SK-N-SH treated with all-trans-retinoic acid at 6 μM for 48 hours (cell line): ENCODE measurements at regions not wholly inside any gene's neighbourhood (a gene's known extent, or its start where the extent isn't known, plus 50 kb on each side); places are given as distances from the start of the nearest gene placed in this dataset.

Experiments
- ESRRG ChIP-seq: fragments of 250-450 bp; sonication (Bioruptor Pico); IDR thresholded peaks from 2 replicates; pipeline ENCODE4 v1.6.1; 2021; ENCODE audit warnings: mild to moderate bottlenecking
- ISL1 ChIP-seq: fragments of 250-450 bp; sonication (Bioruptor Pico); IDR thresholded peaks from 2 replicates; pipeline ENCODE4 v2.1.2; 2022; ENCODE audit warnings: mild to moderate bottlenecking, moderate library complexity
- OSR1 ChIP-seq: fragments of 250-450 bp; sonication (Bioruptor Pico); IDR thresholded peaks from 2 replicates; pipeline ENCODE4 v1.8.0; 2022; ENCODE audit warnings: moderate library complexity, mild to moderate bottlenecking, inconsistent platforms
- PPARA ChIP-seq: fragments of 250-450 bp; sonication (Bioruptor Pico); IDR thresholded peaks from 2 replicates; pipeline ENCODE4 v1.5.0; 2020; ENCODE audit warnings: mild to moderate bottlenecking, borderline replicate concordance
- RARB ChIP-seq: fragments of 250-450 bp; sonication (Bioruptor Pico); IDR thresholded peaks from 2 replicates; pipeline ENCODE4 v1.8.0; 2021; ENCODE audit warnings: mild to moderate bottlenecking, moderate library complexity
- TCF4 ChIP-seq: fragments of 250-450 bp; sonication (Bioruptor Pico); IDR thresholded peaks from 2 replicates; pipeline ENCODE4 v1.8.0; 2021; ENCODE audit warnings: mild to moderate bottlenecking, moderate library complexity, borderline replicate concordance
- TOX ChIP-seq: fragments of 250-450 bp; sonication (Bioruptor Pico); IDR thresholded peaks from 2 replicates; pipeline ENCODE4 v1.8.0; 2021; ENCODE audit warnings: mild to moderate bottlenecking, moderate library complexity, borderline replicate concordance
- ZFP3 ChIP-seq: fragments of 250-450 bp; sonication (Bioruptor Pico); IDR thresholded peaks from 2 replicates; pipeline ENCODE4 v1.5.0; 2020; ENCODE audit warnings: mild to moderate bottlenecking, moderate library complexity
- ZNF8 ChIP-seq: fragments of 450-650 bp; formaldehyde crosslinking; IDR thresholded peaks from 2 replicates; pipeline ENCODE4 v1.5.0; 2020; ENCODE audit warnings: mild to moderate bottlenecking, moderate library complexity
- TF ChIP-seq, protein P1 (sequence below): fragments of 250-450 bp; sonication (Bioruptor Pico); IDR thresholded peaks from 2 replicates; pipeline ENCODE4 v1.8.0; 2020; ENCODE audit warnings: mild to moderate bottlenecking, moderate library complexity, borderline replicate concordance
- TF ChIP-seq, protein P2 (sequence below): fragments of 250-450 bp; sonication (Bioruptor Pico); IDR thresholded peaks from 2 replicates; pipeline ENCODE4 v1.5.1; 2020; ENCODE audit warnings: low read depth, mild to moderate bottlenecking, moderate library complexity
- TF ChIP-seq, protein P3 (sequence below): fragments of 250-450 bp; sonication (Bioruptor Pico); IDR thresholded peaks from 2 replicates; pipeline ENCODE4 v1.5.1; 2021; ENCODE audit warnings: mild to moderate bottlenecking, moderate library complexity

DNA sequence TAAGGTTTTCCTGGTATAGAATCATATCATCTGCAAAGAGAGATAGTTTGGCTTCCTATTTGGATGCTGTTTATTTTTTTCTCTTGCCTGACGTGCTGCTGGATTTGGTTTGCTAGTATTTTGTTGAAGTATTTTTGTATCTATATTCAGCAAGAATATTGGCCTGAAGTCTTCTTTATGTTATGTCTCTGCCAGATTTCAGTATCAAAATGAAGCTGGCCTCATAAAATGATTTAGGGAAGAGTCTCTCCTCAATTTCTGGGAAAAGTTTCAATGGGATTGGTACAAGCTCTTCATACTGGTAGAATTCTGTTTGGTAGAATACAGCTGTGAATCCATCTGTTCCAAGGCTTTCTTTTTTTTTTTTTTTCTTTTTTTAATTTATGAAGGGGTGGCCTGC lies 799.0 kb upstream of the TYRP1 start:
- TF ChIP-seq, protein P1, sequence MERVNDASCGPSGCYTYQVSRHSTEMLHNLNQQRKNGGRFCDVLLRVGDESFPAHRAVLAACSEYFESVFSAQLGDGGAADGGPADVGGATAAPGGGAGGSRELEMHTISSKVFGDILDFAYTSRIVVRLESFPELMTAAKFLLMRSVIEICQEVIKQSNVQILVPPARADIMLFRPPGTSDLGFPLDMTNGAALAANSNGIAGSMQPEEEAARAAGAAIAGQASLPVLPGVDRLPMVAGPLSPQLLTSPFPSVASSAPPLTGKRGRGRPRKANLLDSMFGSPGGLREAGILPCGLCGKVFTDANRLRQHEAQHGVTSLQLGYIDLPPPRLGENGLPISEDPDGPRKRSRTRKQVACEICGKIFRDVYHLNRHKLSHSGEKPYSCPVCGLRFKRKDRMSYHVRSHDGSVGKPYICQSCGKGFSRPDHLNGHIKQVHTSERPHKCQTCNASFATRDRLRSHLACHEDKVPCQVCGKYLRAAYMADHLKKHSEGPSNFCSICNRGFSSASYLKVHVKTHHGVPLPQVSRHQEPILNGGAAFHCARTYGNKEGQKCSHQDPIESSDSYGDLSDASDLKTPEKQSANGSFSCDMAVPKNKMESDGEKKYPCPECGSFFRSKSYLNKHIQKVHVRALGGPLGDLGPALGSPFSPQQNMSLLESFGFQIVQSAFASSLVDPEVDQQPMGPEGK (CRISPR knock-in tag), result no peak
- TF ChIP-seq ZFP3 (CRISPR knock-in tag) (no peak), ISL1 (CRISPR knock-in tag) (no peak), OSR1 (CRISPR knock-in tag) (no peak), TOX (no peak), TCF4 (CRISPR knock-in tag) (no peak), ESRRG (no peak), PPARA (CRISPR knock-in tag) (no peak), ZNF8 (CRISPR knock-in tag) (no peak), RARB (no peak)
- TF ChIP-seq, protein P2, sequence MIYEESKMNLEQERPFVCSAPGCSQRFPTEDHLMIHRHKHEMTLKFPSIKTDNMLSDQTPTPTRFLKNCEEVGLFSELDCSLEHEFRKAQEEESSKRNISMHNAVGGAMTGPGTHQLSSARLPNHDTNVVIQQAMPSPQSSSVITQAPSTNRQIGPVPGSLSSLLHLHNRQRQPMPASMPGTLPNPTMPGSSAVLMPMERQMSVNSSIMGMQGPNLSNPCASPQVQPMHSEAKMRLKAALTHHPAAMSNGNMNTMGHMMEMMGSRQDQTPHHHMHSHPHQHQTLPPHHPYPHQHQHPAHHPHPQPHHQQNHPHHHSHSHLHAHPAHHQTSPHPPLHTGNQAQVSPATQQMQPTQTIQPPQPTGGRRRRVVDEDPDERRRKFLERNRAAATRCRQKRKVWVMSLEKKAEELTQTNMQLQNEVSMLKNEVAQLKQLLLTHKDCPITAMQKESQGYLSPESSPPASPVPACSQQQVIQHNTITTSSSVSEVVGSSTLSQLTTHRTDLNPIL (CRISPR knock-in tag), result no peak
- TF ChIP-seq, protein P3, sequence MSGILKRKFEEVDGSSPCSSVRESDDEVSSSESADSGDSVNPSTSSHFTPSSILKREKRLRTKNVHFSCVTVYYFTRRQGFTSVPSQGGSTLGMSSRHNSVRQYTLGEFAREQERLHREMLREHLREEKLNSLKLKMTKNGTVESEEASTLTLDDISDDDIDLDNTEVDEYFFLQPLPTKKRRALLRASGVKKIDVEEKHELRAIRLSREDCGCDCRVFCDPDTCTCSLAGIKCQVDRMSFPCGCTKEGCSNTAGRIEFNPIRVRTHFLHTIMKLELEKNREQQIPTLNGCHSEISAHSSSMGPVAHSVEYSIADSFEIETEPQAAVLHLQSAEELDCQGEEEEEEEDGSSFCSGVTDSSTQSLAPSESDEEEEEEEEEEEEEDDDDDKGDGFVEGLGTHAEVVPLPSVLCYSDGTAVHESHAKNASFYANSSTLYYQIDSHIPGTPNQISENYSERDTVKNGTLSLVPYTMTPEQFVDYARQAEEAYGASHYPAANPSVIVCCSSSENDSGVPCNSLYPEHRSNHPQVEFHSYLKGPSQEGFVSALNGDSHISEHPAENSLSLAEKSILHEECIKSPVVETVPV (CRISPR knock-in tag), result no peak
